ENCODE measurements at regions not wholly inside any gene's neighbourhood (a gene's known extent, or its start where the extent isn't known, plus 50 kb on each side); places are given as distances from the start of the nearest gene placed in this dataset.

DNA sequence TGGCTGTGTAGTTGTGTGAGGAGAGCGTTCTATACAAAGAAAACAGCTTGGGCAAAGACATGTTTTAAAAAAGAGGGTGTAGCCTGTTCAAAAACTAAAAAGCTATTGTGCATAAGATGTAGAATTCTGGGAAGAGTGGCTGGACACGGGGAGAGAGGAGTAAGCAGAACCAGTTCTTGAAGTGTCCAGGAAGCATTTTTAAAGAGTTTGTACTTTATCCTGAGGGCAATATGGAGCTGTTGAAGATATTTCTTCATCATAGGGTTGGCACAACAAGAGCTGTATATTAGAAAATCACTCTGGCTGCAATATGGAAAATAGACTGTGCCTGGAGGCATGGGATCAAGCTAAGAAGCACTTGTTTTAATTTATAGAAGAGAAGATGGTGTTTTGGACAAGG is 458.9 kb upstream of the LMO3 start:
- TF ChIP-seq, protein P1, sequence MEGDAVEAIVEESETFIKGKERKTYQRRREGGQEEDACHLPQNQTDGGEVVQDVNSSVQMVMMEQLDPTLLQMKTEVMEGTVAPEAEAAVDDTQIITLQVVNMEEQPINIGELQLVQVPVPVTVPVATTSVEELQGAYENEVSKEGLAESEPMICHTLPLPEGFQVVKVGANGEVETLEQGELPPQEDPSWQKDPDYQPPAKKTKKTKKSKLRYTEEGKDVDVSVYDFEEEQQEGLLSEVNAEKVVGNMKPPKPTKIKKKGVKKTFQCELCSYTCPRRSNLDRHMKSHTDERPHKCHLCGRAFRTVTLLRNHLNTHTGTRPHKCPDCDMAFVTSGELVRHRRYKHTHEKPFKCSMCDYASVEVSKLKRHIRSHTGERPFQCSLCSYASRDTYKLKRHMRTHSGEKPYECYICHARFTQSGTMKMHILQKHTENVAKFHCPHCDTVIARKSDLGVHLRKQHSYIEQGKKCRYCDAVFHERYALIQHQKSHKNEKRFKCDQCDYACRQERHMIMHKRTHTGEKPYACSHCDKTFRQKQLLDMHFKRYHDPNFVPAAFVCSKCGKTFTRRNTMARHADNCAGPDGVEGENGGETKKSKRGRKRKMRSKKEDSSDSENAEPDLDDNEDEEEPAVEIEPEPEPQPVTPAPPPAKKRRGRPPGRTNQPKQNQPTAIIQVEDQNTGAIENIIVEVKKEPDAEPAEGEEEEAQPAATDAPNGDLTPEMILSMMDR (IDR thresholded peaks at IDR 0.05) = no peak
- no peak for TF ChIP-seq TCF7L2 (IDR thresholded peaks at IDR 0.05; ENCODE audit: low read depth, low read length)
- no peak for TF ChIP-seq POLR2AphosphoS5 (IDR thresholded peaks at IDR 0.05; ENCODE audit: low read depth, low read length)
- TF ChIP-seq, protein P2, sequence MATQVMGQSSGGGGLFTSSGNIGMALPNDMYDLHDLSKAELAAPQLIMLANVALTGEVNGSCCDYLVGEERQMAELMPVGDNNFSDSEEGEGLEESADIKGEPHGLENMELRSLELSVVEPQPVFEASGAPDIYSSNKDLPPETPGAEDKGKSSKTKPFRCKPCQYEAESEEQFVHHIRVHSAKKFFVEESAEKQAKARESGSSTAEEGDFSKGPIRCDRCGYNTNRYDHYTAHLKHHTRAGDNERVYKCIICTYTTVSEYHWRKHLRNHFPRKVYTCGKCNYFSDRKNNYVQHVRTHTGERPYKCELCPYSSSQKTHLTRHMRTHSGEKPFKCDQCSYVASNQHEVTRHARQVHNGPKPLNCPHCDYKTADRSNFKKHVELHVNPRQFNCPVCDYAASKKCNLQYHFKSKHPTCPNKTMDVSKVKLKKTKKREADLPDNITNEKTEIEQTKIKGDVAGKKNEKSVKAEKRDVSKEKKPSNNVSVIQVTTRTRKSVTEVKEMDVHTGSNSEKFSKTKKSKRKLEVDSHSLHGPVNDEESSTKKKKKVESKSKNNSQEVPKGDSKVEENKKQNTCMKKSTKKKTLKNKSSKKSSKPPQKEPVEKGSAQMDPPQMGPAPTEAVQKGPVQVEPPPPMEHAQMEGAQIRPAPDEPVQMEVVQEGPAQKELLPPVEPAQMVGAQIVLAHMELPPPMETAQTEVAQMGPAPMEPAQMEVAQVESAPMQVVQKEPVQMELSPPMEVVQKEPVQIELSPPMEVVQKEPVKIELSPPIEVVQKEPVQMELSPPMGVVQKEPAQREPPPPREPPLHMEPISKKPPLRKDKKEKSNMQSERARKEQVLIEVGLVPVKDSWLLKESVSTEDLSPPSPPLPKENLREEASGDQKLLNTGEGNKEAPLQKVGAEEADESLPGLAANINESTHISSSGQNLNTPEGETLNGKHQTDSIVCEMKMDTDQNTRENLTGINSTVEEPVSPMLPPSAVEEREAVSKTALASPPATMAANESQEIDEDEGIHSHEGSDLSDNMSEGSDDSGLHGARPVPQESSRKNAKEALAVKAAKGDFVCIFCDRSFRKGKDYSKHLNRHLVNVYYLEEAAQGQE (IDR thresholded peaks at IDR 0.05; ENCODE audit: insufficient read depth in 1 of 2, low read depth in 2 of 2, low read length in 1 of 2) = no peak

Measured in Panc1 (cell line).